Progenitor cell of endocrine pancreas (in vitro differentiated cells): ENCODE measurements at regions not wholly inside any gene's neighbourhood (a gene's known extent, or its start where the extent isn't known, plus 50 kb on each side); places are given as distances from the start of the nearest gene placed in this dataset.

Source experiments
- DNase-seq: peaks from one replicate; pipeline ENCODE4 v3.0.0; 2021; ENCODE audit warnings: low spot score; ENCODE audit not compliant: unreplicated experiment
- H3K27ac Mint-ChIP-seq: 2 replicates; pipeline ENCODE4 v1.8.0; 2021; ENCODE audit warnings: mild to moderate bottlenecking, moderate library complexity, mixed read lengths
- H3K27me3 Mint-ChIP-seq: 2 replicates; pipeline ENCODE4 v1.8.0; 2021; ENCODE audit warnings: mixed read lengths
- H3K36me3 Mint-ChIP-seq: 2 replicates; pipeline ENCODE4 v1.8.0; 2022; ENCODE audit warnings: mixed read lengths; ENCODE audit not compliant: insufficient read depth
- H3K4me1 Mint-ChIP-seq: 2 replicates; pipeline ENCODE4 v1.8.0; 2021; ENCODE audit warnings: low read depth, mixed read lengths
- H3K4me3 Mint-ChIP-seq: 2 replicates; pipeline ENCODE4 v1.8.0; 2021; ENCODE audit warnings: low read depth, mild to moderate bottlenecking, moderate library complexity, mixed read lengths
- H3K9me3 Mint-ChIP-seq: 2 replicates; pipeline ENCODE4 v1.8.0; 2021; ENCODE audit warnings: low read depth, mixed read lengths
- CTCF ChIP-seq: fragments of 200-600 bp; sonication (generic); IDR thresholded peaks from one replicate; pipeline ENCODE4 v1.5.0; 2021; ENCODE audit warnings: antibody characterized with exemption, mild to moderate bottlenecking; ENCODE audit not compliant: unreplicated experiment

DNA sequence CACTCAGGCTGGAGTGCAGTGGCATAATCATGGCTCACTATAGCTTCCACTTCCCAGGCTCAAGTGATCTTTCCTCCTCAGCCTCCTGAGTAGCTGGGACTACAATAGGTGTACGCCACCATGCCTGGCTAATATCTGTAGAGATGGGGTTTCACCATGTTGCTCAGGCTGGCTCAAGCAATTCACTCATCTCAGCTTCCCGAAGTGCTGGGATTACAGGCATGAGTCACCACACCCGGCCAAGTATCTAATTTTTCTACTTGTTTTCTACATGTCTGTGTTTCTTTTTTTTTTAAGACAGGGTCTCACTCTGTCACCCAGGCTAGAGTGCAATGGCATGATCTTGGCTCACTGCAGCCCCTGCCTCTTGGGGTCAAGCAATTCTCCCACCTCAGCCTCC is 119.7 kb upstream of the MED13L start:
- H3K9me3 Mint-ChIP-seq = peaks cover 18% of the 10 kb centered on the region
- TF ChIP-seq CTCF = no peak
- DNase-seq = no peak
- no peaks in the 10 kb centered on the region for H3K4me1 Mint-ChIP-seq
- peaks cover 5% of the 10 kb centered on the region for H3K27me3 Mint-ChIP-seq
- H3K4me3 Mint-ChIP-seq = no peak overlapping the region
- no peak overlapping the region for H3K27ac Mint-ChIP-seq
- no peaks in the 10 kb centered on the region for H3K36me3 Mint-ChIP-seq

- Mint-ChIP-seq H3K27ac (no peak overlapping the region), H3K27me3 (peaks cover 7% of the 10 kb centered on the region), H3K36me3 (no peaks in the 10 kb centered on the region), H3K9me3 (peaks cover 18% of the 10 kb centered on the region), H3K4me1 (no peaks in the 10 kb centered on the region), H3K4me3 (no peak overlapping the region)
- TF ChIP-seq CTCF = no peak
- DNase-seq = no peak
Measured at GRCh38 chr12:116398193-116398592, 120.7 kb upstream of the MED13L start.

DNA sequence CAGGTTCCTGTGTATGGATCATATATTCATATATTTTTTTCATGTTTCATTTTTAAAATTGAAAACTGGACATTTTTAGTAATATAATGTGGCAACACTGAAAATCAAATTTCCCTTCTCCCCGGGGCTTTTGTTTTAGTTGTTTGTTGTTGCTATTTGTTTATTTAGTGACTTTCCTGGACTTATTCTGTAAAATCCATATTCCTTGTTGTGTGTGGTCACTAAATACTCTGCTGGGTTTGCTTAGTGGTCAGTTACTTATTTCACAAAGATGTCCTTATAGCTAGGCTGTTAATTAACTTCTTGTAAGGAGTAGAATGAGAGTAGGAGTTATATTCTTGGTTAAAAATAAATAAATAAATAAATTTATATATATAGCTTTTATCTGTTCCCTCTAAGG is 121.6 kb upstream of the MED13L start:
- H3K27ac Mint-ChIP-seq = no peak overlapping the region
- peaks cover 18% of the 10 kb centered on the region for H3K9me3 Mint-ChIP-seq
- no peak for DNase-seq
- TF ChIP-seq CTCF = no peak
- no peaks in the 10 kb centered on the region for H3K36me3 Mint-ChIP-seq
- no peaks in the 10 kb centered on the region for H3K4me1 Mint-ChIP-seq
- H3K4me3 Mint-ChIP-seq = no peak overlapping the region
- peaks cover 5% of the 10 kb centered on the region for H3K27me3 Mint-ChIP-seq

DNA sequence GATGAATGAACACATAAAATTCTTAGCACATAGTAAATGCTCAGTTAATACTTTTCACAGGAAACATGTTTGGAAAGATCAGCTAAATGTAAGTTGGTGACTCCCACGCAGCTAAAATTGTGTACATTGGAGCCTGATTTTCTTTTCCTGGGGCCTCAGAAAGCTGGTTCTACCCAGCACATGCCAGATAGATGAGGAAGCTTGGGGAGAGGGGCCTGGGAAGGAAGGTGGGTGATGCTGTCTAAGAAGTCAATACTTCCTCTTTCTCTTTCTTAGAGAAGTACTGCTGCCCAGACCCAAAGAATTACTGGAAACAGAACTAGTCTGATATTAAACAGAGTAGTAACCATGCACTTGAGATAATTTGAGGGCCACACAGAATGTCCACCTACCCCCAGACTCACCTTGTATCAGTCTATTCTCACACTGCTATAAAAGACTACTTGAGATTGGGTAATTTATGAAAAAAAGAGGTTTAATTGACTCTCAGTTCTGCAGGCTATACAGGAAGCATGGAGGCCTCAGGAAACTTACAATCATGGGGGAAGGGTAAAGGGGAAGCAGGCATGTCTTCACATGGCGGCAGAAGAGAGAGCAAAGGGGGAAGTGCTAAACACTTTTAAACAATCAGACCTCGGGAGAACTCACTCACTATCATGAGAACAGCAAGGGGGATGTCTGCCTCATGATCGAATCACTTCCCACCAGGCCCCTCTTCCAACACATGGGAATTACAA is 123.3 kb upstream of the MED13L start:
- Mint-ChIP-seq H3K4me3 (no peak overlapping the region), H3K27me3 (peaks cover 3% of the 10 kb centered on the region), H3K4me1 (no peaks in the 10 kb centered on the region), H3K36me3 (no peaks in the 10 kb centered on the region), H3K9me3 (peaks cover 18% of the 10 kb centered on the region), H3K27ac (no peak overlapping the region)
- DNase-seq = no peak
- no peak for TF ChIP-seq CTCF

GRCh38 chr12:116401565-116401964 is 124.1 kb upstream of the MED13L start:
- Mint-ChIP-seq H3K4me1 (no peaks in the 10 kb centered on the region), H3K27me3 (peaks cover 3% of the 10 kb centered on the region), H3K9me3 (peaks cover 18% of the 10 kb centered on the region), H3K27ac (no peak overlapping the region), H3K4me3 (no peak overlapping the region), H3K36me3 (no peaks in the 10 kb centered on the region)
- no peak for DNase-seq
- TF ChIP-seq CTCF = no peak
